CD14-positive monocyte (primary cell): ENCODE measurements at regions not wholly inside any gene's neighbourhood (a gene's known extent, or its start where the extent isn't known, plus 50 kb on each side); places are given as distances from the start of the nearest gene placed in this dataset.

ENCODE experiments used
- DNase-seq, 3 donors: peaks; one replicate each; pipeline ENCODE4 v3.0.0-alpha.2; 2011 to 2022
- H2AFZ ChIP-seq: 2 replicates; pipeline ENCODE4 v1.6.0; 2012; ENCODE audit warnings: mild to moderate bottlenecking, low read depth, low read length, inconsistent platforms; ENCODE audit not compliant: insufficient read depth, poor library complexity, severe bottlenecking
- H3K27ac ChIP-seq, 2 donors: 1 replicate in 1 of 2; 2 replicates in 1 of 2; pipeline ENCODE4 v1.5.1; 2012 to 2013; ENCODE audit warnings: low read length in 2 of 2, control low read depth in 1 of 2, inconsistent platforms in 1 of 2, low read depth in 1 of 2, mild to moderate bottlenecking in 1 of 2
- H3K27me3 ChIP-seq, 2 donors: one replicate each; pipeline versions ENCODE4 v1.6.0 to v1.6.1; 2011 to 2013; ENCODE audit warnings: low read length in 2 of 2; ENCODE audit not compliant: control insufficient read depth in 2 of 2, insufficient read depth in 2 of 2
- H3K36me3 ChIP-seq, 2 donors: replicated peaks in 1 of 2; 1 replicate in 1 of 2; 2 replicates in 1 of 2; pipeline versions ENCODE4 v1.5.1 to v1.6.1; 2012 to 2013; ENCODE audit warnings: low read length in 2 of 2, control low read depth in 1 of 2, inconsistent platforms in 1 of 2, mild to moderate bottlenecking in 1 of 2; ENCODE audit not compliant: insufficient read depth in 2 of 2, control insufficient read depth in 1 of 2
- H3K4me1 ChIP-seq, 2 donors: 1 replicate in 1 of 2; 2 replicates in 1 of 2; pipeline versions ENCODE4 v1.5.1 to v1.6.1; 2012 to 2013; ENCODE audit warnings: low read length in 2 of 2, control low read depth in 1 of 2, inconsistent platforms in 1 of 2, mild to moderate bottlenecking in 1 of 2, moderate library complexity in 1 of 2; ENCODE audit not compliant: insufficient read depth in 2 of 2, control insufficient read depth in 1 of 2
- H3K4me2 ChIP-seq: replicated peaks from 2 replicates; pipeline ENCODE3; 2012; ENCODE audit warnings: low read length, moderate library complexity, mild to moderate bottlenecking; ENCODE audit not compliant: poor library complexity, severe bottlenecking; ENCODE audit errors: extremely low read depth
- H3K4me3 ChIP-seq, 3 experiments: fragments of 200-600 bp in 1 of 3; sonication (generic) in 1 of 3; replicated peaks in 1 of 3; 1 replicate in 2 of 3; 2 replicates in 1 of 3; pipeline ENCODE4 v1.5.1; 2011 to 2013; ENCODE audit warnings: low read length in 3 of 3, mild to moderate bottlenecking in 3 of 3, control low read depth in 2 of 3, low read depth in 2 of 3, inconsistent platforms in 1 of 3, moderate library complexity in 1 of 3
- H3K79me2 ChIP-seq: 2 replicates; pipeline ENCODE4 v1.6.0; 2012; ENCODE audit warnings: mild to moderate bottlenecking, control low read depth, inconsistent platforms, low read length, moderate library complexity; ENCODE audit not compliant: insufficient read depth
- H3K9ac ChIP-seq: 2 replicates; pipeline ENCODE4 v1.6.0; 2017; ENCODE audit warnings: low read length, mild to moderate bottlenecking; ENCODE audit not compliant: insufficient read depth, poor library complexity, severe bottlenecking
- H3K9me3 ChIP-seq, 2 donors: replicated peaks in 1 of 2; 1 replicate in 1 of 2; 2 replicates in 1 of 2; pipeline versions ENCODE4 v1.5.1 to v1.6.1; 2012 to 2013; ENCODE audit warnings: low read length in 2 of 2, control low read depth in 1 of 2; ENCODE audit not compliant: control insufficient read depth in 1 of 2, insufficient read depth in 1 of 2
- H4K20me1 ChIP-seq: 2 replicates; pipeline ENCODE4 v1.6.0; 2012; ENCODE audit warnings: mild to moderate bottlenecking, low read length, control low read depth, moderate library complexity; ENCODE audit not compliant: insufficient read depth
- H3K27ac Mint-ChIP-seq, 7 donors: one replicate each; pipeline ENCODE4 v1.8.0; 2020; ENCODE audit warnings: mild to moderate bottlenecking in 7 of 7, mixed read lengths in 7 of 7, moderate library complexity in 6 of 7, inconsistent platforms in 2 of 7
- H3K27me3 Mint-ChIP-seq, 3 donors: one replicate each; pipeline ENCODE4 v1.8.0; 2021 to 2022; ENCODE audit warnings: low read depth in 3 of 3, mild to moderate bottlenecking in 3 of 3, mixed read lengths in 3 of 3, moderate library complexity in 3 of 3, inconsistent platforms in 1 of 3
- H3K36me3 Mint-ChIP-seq, 2 donors: one replicate each; pipeline ENCODE4 v1.8.0; 2020; ENCODE audit warnings: mixed read lengths in 2 of 2, inconsistent platforms in 1 of 2, mild to moderate bottlenecking in 1 of 2
- H3K4me1 Mint-ChIP-seq: one replicate; pipeline ENCODE4 v1.8.0; 2020; ENCODE audit warnings: mild to moderate bottlenecking, mixed read lengths
- H3K4me3 Mint-ChIP-seq, 2 donors: one replicate each; pipeline ENCODE4 v1.8.0; 2020; ENCODE audit warnings: mild to moderate bottlenecking in 2 of 2, mixed read lengths in 2 of 2, moderate library complexity in 1 of 2
- H3K9me3 Mint-ChIP-seq, 7 donors: one replicate each; pipeline ENCODE4 v1.8.0; 2020 to 2022; ENCODE audit warnings: mixed read lengths in 7 of 7, mild to moderate bottlenecking in 6 of 7, moderate library complexity in 6 of 7, inconsistent platforms in 2 of 7
- WGBS: methylation state at CpG from one replicate; pipeline ENCODE4 v1.1.5; 2013; ENCODE audit warnings: missing lambda C conversion rate; ENCODE audit not compliant: insufficient coverage; 5-methylcytosine and 5-hydroxymethylcytosine counted together
- intact Hi-C, 2 donors: fragments of 100-400 bp; cut with micrococcal nuclease; formaldehyde crosslinking; loops; one replicate each; pipeline versions ENCODE4 v1.15.0 to v1.15.1; 2023
- TF ChIP-seq, protein P1 (sequence below): fragments of 200-600 bp; IDR thresholded peaks from one replicate; pipeline ENCODE4 v1.8.0; 2022; ENCODE audit warnings: antibody characterized with exemption, mild to moderate bottlenecking

DNA sequence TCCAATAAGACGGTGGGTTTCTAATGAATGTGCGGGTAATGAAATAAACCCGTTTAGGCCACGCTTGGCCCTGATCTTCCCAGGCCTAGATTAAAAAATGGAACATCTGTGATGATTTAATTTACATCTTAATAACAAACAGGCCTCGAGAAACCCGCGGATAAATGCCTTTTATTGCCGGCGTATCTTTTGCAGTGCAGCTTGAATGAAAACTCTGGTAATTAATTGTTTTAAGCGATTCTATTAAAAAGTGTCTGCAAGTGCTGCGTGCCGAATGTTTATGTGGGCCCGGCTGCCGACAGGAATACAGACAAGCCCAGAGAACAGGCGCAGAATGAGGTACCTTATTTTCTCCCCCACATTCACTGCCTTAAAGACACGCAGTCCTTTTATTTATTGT is 420.7 kb downstream of the MN1 start:
- intact Hi-C loops: no loop called here
- H3K9me3 Mint-ChIP-seq: no peaks in the 10 kb centered on the region
- no CpG with 5 or more reads among the region's 16 CpGs for WGBS
- Histone ChIP-seq H3K4me3 (no peak overlapping the region), H2AFZ (no peak overlapping the region), H3K79me2 (no peaks in the 10 kb centered on the region), H3K27me3 (no peaks in the 10 kb centered on the region), H3K9me3 (no peaks in the 10 kb centered on the region), H3K36me3 (no peaks in the 10 kb centered on the region), H3K4me2 (no peak overlapping the region), H3K4me1 (no peaks in the 10 kb centered on the region), H4K20me1 (no peaks in the 10 kb centered on the region), H3K27ac (no peak overlapping the region), H3K9ac (no peak overlapping the region)
- H3K27ac Mint-ChIP-seq: no peak overlapping the region
- no peaks in the 10 kb centered on the region for H3K36me3 Mint-ChIP-seq
- H3K27me3 Mint-ChIP-seq: peaks cover 0 to 5% (median 4%) of the 10 kb centered on the region in 3 donors
- DNase-seq: no peak
- H3K4me1 Mint-ChIP-seq: no peaks in the 10 kb centered on the region
- TF ChIP-seq, protein P1, sequence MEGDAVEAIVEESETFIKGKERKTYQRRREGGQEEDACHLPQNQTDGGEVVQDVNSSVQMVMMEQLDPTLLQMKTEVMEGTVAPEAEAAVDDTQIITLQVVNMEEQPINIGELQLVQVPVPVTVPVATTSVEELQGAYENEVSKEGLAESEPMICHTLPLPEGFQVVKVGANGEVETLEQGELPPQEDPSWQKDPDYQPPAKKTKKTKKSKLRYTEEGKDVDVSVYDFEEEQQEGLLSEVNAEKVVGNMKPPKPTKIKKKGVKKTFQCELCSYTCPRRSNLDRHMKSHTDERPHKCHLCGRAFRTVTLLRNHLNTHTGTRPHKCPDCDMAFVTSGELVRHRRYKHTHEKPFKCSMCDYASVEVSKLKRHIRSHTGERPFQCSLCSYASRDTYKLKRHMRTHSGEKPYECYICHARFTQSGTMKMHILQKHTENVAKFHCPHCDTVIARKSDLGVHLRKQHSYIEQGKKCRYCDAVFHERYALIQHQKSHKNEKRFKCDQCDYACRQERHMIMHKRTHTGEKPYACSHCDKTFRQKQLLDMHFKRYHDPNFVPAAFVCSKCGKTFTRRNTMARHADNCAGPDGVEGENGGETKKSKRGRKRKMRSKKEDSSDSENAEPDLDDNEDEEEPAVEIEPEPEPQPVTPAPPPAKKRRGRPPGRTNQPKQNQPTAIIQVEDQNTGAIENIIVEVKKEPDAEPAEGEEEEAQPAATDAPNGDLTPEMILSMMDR: no peak
- no peak overlapping the region for H3K4me3 Mint-ChIP-seq

DNA sequence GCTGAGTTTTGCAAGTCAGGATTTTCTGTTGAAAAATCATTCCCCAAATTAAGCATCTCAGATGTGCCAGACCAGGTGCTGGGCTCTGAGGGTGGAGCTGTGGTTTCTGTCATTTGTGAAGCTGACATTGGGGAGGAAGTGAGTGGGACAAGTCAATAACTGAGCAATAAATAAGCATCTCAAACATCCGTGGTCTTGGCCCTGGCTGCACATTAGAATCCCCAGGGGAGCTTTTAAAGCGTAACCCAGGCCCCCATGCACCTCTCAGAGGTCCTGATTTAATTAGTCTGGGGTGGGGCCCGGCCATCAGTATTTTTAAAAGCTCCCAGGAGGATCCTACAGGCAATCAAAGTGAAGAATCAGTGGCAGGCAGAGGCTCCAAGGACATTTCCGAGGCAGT is 420.0 kb downstream of the MN1 start:
- H4K20me1 ChIP-seq: no peaks in the 10 kb centered on the region
- Mint-ChIP-seq H3K36me3 (no peaks in the 10 kb centered on the region), H3K27me3 (peaks cover 0 to 5% (median 4%) of the 10 kb centered on the region in 3 donors), H3K4me3 (no peak overlapping the region), H3K9me3 (no peaks in the 10 kb centered on the region), H3K27ac (no peak overlapping the region), H3K4me1 (no peaks in the 10 kb centered on the region)
- TF ChIP-seq, protein P1: no peak
- no peaks in the 10 kb centered on the region for H3K9me3 ChIP-seq
- H3K27me3 ChIP-seq: no peaks in the 10 kb centered on the region
- intact Hi-C loops: no loop called here
- H3K36me3 ChIP-seq: no peaks in the 10 kb centered on the region
- H3K4me2 ChIP-seq: no peak overlapping the region
- DNase-seq: no peak
- WGBS: 54% methylated on average over 3 of the region's 4 CpGs
- H3K4me3 ChIP-seq: no peak overlapping the region
- H3K9ac ChIP-seq: no peak overlapping the region
- no peak overlapping the region for H3K27ac ChIP-seq
- H3K4me1 ChIP-seq: no peaks in the 10 kb centered on the region
- H3K79me2 ChIP-seq: no peaks in the 10 kb centered on the region
- H2AFZ ChIP-seq: no peak overlapping the region
